ENCODE measurements at regions not wholly inside any gene's neighbourhood (a gene's known extent, or its start where the extent isn't known, plus 50 kb on each side); places are given as distances from the start of the nearest gene placed in this dataset.

DNA sequence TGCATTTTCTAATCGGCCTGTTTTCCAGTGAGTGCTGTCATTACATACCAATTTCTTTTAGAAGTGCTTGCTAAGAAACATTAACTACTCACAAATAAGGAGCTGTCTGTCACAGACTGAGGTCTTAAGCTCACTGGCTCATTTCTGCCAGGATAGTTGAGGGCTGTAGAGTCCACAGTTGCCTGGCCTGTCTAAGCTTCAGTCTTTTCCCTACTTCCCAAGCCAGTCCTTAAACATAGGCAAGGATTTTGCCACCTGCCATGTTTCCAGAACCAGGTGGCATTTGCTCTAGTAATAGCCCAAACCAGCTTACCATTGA lies 84.7 kb downstream of the LINC00237 start:
- TF ChIP-seq POLR2AphosphoS5 (IDR thresholded peaks at IDR 0.05) (no peak), POLR2A (IDR thresholded peaks at IDR 0.05) (no peak)
- TF ChIP-seq, protein P1, sequence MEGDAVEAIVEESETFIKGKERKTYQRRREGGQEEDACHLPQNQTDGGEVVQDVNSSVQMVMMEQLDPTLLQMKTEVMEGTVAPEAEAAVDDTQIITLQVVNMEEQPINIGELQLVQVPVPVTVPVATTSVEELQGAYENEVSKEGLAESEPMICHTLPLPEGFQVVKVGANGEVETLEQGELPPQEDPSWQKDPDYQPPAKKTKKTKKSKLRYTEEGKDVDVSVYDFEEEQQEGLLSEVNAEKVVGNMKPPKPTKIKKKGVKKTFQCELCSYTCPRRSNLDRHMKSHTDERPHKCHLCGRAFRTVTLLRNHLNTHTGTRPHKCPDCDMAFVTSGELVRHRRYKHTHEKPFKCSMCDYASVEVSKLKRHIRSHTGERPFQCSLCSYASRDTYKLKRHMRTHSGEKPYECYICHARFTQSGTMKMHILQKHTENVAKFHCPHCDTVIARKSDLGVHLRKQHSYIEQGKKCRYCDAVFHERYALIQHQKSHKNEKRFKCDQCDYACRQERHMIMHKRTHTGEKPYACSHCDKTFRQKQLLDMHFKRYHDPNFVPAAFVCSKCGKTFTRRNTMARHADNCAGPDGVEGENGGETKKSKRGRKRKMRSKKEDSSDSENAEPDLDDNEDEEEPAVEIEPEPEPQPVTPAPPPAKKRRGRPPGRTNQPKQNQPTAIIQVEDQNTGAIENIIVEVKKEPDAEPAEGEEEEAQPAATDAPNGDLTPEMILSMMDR (IDR thresholded peaks at IDR 0.05 in 8 of 11, conservative IDR thresholded peaks at IDR 0.05 in 3 of 11), result no peak

All from spleen (tissue), 7 donors.